ENCODE measurements at regions not wholly inside any gene's neighbourhood (a gene's known extent, or its start where the extent isn't known, plus 50 kb on each side); places are given as distances from the start of the nearest gene placed in this dataset.
"Not testable (repeated sequence)": the region's sequence is repeated elsewhere in the genome, so short reads cannot be mapped to it uniquely, and the experiment has no call there.

GRCh38 chr13:18277372-18277771 is 904.3 kb downstream of the TUBA3C start:
- not testable (repeated sequence) for TF ChIP-seq CTCF, POLR2A, EP300 (IDR thresholded peaks at IDR 0.05)
